ENCODE measurements at regions not wholly inside any gene's neighbourhood (a gene's known extent, or its start where the extent isn't known, plus 50 kb on each side); places are given as distances from the start of the nearest gene placed in this dataset.

DNA sequence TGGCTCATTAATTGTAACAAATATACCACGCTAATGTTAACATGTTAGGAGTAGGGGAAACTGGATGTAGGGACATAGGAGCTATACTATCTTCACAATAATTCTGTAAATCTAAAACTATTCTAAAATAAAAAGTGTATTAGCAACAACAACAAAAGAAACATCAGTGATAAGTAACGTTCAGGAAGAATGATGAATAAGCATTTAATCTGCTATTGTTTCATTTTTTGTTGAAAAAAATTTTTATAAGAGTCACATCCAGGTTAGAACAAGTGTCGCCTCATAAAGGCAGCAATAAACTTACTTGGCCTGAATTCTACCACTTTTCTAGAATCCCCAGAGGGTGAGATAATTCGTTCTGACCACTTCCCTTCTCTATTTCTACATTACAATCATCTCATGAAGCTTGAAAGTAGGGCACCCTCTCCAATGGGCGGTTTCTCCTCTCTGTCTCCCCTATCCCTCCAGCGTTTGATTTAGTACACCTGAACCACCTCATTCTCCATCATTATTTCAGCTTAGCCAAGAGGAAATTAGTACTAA, 253.1 kb upstream of the IPO5 start:
- Histone ChIP-seq H3K9me3 (ENCODE audit: control insufficient read depth, insufficient read depth, low read length) (no peaks in the 10 kb centered on the region), H4K91ac (ENCODE audit: insufficient read depth, low read depth, low read length) (no peak overlapping the region), H3K9ac (ENCODE audit: low read depth, low read length) (no peak overlapping the region), H3K27me3 (ENCODE audit: control insufficient read depth, insufficient read depth, low read length) (no peaks in the 10 kb centered on the region; the same call in 1 of the 2 replicates), H2AK5ac (ENCODE audit: low read depth, low read length) (no peak overlapping the region), H3K4me3 (ENCODE audit: insufficient read depth, low read depth, low read length) (no peak overlapping the region), H3K79me1 (ENCODE audit: low read depth in 1 of 2, low read length in 2 of 2) (no peaks in the 10 kb centered on the region), H3K9me1 (ENCODE audit: insufficient read depth, low read length) (no peaks in the 10 kb centered on the region), H3K36me3 (ENCODE audit: control insufficient read depth, insufficient read depth, low read length) (no peaks in the 10 kb centered on the region), H2BK15ac (ENCODE audit: low read depth, low read length) (no peak overlapping the region), H2AFZ (replicated peaks; ENCODE audit: low read length, poor library complexity) (no peak overlapping the region), H4K20me1 (ENCODE audit: insufficient read depth, low read length) (no peaks in the 10 kb centered on the region), H3K56ac (ENCODE audit: extremely low read depth, insufficient read depth, low read length) (no peak overlapping the region), H3K4me2 (ENCODE audit: low read depth, low read length) (no peak overlapping the region), H3K14ac (replicated peaks; ENCODE audit: low read depth, low read length) (no peak overlapping the region), H2BK20ac (ENCODE audit: low read depth, low read length) (no peak overlapping the region), H3K27ac (ENCODE audit: insufficient read depth, low read length) (no peak overlapping the region), H3K4ac (ENCODE audit: low read depth, low read length) (no peak overlapping the region), H2AK9ac (replicated peaks; ENCODE audit: low read depth, low read length, poor library complexity) (no peak overlapping the region), H4K5ac (ENCODE audit: low read depth, low read length) (no peak overlapping the region), H3K4me1 (ENCODE audit: control insufficient read depth, insufficient read depth, low read length) (no peaks in the 10 kb centered on the region), H2BK5ac (ENCODE audit: low read depth, low read length, poor library complexity, severe bottlenecking) (no peak overlapping the region), H3K23ac (ENCODE audit: low read depth, low read length) (no peak overlapping the region), H4K8ac (ENCODE audit: low read depth in 2 of 2, low read length in 2 of 2) (no peak overlapping the region), H3K18ac (ENCODE audit: low read depth, low read length) (no peak overlapping the region), H2BK120ac (ENCODE audit: low read depth, low read length) (no peak overlapping the region)
- in situ Hi-C loops (cut with MboI; ENCODE audit: low sequenced_read_pairs) (no loop called here), dilution Hi-C loops (cut with HindIII; ENCODE audit: low sequenced_read_pairs, unreplicated experiment) (no loop called here), intact Hi-C loops (cut with micrococcal nuclease) (no loop called here)
- POLR2A ChIA-PET (ENCODE audit: unreplicated experiment): no interaction called here
- no CpG with 5 or more reads among the region's 6 CpGs for WGBS, 2 experiments (ENCODE audit: extremely low coverage in 2 of 2, insufficient read length in 1 of 2)
- ATAC-seq (ENCODE audit: low read depth) (no peak), DNase-seq (no peak)
- no TSS peak for BruUV-seq (replicated peaks)
- CTCF ChIA-PET: no interaction called here
- TF ChIP-seq MAFK (IDR thresholded peaks at IDR 0.05; ENCODE audit: low read depth, low read length) (0 out of 2 replicates have a peak, but pooled peaks have one; percentile 20), MAZ (IDR thresholded peaks at IDR 0.05; ENCODE audit: borderline replicate concordance, low read depth, low read length) (no peak)
